NCI-H526 treated with DMSO at 0.1 percent for 48 hours (cell line): ENCODE measurements at regions not wholly inside any gene's neighbourhood (a gene's known extent, or its start where the extent isn't known, plus 50 kb on each side); places are given as distances from the start of the nearest gene placed in this dataset.
A peak's percentile ranks its signal among the peaks of the same experiment; 100 is the strongest.

Source experiments
- DNase-seq: peaks from one replicate; lab custom pipeline; 2025; lab: John Stamatoyannopoulos, UW

DNA sequence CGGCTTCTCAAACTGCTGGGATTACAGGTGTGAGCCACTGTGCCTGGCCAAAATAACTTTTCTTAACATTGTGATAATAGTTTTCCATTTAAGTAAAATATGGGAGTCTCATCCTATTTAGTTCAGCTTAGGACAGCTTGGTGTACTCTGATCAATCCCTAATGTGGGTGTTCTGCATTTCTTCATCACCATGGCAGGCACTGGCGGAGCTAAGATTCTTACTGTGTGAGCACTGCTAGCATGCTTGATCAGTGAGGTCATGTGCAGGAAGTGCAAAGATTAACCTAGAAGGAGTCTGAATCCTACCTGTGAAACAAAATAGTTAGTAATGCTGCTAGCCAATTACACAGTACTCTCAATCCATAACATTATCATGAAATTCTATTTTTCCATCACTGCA is 1684.2 kb upstream of the SLC10A2 start:
- no peak for DNase-seq

DNA sequence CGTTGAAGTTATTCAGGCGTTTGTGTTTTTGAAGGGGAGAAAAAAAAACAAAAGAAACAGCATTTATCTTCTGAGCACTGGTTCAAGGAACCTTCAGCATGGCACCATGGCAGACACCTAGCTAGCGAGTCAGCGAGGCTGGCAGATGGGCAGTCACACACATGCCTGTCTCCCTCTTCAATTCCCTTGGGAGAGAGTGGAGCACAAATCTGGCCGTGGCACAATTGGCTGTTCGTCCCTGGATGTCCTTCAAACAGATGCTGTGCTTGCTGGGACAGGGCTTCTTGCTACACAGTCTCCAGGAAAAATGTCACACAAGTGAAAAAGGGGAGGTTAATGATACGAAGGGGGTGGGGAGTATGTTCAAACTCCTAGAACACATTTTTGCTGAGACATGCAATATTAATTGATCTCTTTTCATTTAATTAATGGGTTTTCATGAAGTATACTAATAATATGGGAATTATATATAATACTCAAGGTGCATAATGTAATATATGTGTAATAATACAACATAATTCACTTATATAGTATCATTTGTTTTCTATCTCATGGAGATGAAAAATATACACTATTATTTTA is 1674.5 kb upstream of the SLC10A2 start:
- DNase-seq, result no peak

DNA sequence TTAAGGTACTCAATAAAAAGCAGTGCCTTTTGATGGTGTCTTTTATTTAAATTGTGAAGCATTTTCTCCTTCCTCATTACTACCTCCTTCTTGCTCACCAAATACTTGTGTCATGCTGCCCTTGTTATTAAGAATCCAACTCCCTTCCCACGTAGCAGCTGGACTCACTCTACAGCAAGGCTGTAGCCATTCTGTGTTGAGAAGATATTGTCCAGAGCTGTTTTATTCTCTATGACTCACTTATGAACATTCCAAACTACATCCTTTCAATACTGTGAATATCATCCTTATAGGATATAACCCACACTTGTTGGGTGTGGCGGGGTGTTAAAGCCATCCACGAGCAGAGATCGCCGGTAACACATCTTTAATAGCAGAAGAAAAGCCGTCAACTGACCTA is 1671.5 kb upstream of the SLC10A2 start:
- no peak for DNase-seq

DNA sequence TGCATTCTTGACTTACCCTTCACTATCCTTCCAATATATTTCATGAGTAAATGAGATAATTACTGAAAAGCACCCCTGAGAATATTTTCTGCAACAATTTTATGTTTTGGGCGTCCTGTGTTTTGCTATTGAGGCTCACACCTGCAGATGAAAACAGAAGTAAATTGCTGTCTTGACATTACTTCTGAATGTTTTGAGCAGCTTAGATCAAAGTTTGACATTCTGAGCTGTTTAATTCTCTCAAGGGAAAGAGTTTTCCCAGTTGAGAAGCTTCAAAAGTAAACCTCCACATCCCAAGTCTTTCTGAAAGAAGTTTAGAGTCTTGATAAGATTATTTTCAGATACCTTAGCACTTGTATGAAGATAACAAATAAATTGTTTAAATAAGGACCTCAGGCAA is 1667.2 kb upstream of the SLC10A2 start:
- no peak for DNase-seq

DNA sequence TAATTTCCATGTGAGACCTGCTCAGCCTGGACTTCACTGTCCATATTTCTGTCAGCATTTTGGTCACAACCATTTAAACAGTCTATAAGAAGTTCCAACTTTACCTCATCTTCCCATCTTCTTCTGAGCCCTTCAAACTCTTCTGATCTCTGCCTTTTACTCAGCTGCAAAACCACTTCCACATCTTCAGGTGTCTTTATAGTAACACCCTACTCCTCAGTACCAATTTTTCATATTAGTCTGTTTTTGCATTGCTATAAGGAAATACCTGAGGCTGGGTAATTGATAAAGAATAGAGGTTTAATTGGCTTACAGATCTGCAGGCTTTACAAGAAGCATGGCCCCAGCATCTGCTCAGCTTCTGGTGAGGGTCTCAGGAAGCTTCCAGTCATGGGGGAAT is 1648.9 kb upstream of the SLC10A2 start:
- DNase-seq, result no peak

DNA sequence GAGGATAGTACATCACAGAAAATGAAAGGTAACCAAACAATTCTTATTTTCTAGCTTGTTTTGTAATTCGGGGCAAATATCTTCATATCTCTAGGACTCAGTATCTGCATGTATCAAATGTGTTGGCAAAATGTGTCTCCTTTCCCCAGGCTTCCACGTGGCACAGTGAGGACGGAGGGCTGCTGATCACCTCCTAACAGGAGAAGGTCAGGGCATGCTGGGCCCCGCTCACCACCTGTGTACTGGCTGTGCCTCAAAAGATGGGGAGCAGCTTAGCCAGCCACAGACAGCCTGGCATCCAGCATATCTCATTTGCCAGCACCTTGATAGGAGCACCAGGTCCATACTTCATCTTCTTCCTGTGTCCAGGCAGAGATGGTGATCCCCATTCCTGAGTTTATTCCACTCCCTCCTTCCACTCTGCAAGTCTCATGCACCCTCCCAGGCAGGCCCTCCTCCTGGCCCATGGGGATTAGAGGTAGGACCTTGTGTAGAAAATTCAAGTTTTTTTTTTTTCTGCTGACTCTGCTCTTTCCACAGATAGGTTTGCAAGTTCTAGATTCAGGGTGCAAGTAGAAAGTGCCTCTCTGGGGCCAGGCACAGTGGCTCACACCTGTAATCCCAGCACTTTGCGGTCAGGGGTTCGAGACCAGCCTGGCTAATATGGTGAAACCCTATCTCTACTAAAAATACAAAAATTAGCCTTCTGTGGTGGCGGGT is 1639.0 kb upstream of the SLC10A2 start:
- no peak for DNase-seq

DNA sequence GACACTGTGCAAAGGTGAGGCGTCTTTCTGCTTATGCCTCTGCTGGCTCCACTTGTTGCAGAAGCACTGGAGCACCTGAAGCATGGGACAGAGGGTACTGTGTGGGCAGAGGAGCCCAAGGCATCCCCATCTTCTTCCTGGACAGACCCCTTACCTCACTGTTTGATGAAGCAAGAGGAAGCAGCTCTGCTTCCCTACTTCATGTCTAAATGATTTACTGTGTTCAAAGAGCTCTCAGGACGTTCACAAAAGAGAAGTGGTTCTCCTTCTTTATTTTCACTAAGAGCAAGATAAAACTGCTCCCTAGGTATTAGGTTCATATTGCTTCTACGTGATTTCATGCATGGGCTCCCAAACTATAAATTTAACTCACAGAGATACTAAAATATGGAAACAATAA is 1635.4 kb upstream of the SLC10A2 start:
- no peak for DNase-seq

DNA sequence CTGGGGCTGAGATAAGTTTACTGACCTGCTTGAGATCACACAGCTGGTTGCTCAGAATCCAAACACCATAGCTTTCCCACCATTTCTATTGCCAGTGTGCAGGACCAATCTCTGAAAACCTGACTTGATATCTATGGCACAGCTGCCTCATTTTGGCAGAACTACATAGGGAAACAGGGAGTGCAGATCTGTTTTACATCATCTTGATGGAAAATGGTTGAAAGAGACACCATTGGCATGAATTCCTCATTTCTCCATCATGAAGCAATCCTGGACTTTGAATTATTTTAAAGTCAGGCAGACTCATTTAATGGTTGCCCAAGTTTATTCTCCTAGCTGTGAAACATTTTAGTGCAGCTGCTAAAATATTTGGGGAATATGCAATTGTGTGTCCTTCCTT is 1628.2 kb upstream of the SLC10A2 start:
- DNase-seq, result no peak

DNA sequence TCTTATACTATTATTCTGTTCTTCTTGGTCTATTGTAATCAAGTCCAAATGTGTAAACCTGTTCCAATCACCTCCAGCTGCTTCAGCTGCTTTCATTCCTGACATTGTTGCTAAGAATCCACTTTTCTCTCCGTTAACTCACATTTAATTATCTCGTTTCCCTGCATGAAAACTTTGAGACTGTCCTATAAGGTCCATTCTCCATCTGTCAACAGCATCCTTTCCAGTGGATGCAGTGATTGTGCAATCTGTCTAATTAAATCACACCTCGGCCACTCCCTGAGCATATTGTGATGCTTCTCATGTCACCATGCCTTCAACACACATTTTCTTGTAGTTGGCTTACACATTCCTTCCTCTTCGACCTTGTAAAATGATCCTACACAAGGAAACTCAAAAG is 1626.9 kb upstream of the SLC10A2 start:
- no peak for DNase-seq

DNA sequence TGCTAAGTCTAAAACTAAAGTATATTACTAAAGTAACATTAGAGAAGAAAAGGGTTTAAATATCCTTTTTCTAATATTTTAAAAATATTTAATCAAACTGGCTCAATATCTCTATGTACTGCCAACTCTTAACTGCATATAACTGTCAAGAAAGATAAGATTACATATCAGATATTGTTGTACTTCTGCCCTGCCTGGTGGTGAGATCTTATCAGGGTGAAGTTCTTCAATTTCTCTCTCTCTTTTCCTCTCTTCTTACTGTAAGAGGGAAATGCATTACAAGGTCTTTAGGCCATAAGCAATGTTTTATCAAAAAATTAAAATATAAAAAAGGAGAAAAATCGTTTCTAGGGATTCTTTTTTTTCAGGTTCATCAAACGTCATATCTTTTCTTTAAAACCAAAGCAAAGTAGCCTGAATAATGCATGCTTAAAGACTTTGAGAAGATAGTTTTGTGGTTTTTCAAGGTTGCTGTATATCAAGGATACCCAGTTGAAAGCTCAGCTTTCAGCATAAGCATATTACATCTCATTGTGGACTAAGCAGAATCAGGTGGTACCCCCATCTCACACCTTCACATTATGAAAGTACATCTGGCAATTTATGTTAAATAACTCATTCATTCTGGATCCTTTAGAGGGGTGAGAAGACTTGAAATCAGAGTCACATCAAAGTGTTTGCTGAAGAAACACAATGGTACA is 1625.7 kb upstream of the SLC10A2 start:
- no peak for DNase-seq

DNA sequence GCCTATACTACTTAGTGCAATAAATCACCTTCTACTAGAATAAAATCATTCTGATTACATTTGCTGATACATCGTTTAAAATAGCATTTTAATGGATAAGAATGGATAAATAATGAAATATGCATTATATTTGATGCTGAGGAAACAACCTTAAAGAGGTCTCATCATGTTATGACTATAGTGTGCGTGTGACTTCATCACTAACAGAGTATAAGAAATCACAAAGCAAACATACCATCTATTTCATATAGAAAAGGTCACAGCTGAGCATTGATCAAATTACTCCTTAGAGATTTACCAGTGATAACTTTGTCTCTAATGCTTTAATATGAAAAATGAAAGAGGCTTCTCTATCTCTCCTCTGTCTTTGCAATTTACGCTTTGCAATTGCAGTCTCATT is 1620.3 kb upstream of the SLC10A2 start:
- DNase-seq, result no peak

DNA sequence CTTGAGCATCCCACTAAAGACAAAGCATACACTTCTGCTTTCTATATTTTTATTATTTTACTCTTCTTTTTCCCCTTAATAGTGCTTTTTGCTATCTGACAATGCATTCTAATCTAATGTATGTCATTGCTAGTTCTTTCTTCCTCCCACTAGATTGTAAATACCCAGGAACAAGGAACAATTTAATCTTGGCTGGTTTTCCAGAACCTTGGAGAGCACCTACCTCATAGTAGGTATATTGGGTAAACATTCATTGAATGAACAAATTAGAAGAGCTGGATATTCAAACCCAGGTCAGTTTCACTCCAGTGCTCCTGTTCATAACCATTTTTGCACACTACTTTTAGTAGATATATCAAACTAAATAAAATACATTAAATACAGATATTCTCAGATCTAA is 1617.6 kb upstream of the SLC10A2 start:
- DNase-seq, result no peak

DNA sequence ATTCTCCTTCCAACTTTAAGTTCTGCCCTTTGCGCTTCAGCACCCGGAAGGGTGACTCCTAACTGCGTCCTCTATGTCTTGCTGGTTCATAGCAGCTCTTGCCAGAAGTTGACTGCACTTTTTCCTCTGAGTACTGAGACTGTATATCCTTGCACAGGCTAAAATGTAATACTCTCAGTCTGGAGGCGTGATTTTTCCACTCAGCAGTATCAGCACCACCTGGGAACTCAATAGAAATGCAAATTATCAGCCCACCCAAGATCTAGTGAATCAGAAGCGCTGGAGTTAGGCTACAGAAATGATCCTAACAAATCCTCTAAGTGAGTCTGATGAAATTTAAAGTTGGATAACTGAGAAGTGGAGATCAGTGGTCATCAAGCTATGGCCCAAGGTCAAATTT is 1611.9 kb upstream of the SLC10A2 start:
- no peak for DNase-seq

DNA sequence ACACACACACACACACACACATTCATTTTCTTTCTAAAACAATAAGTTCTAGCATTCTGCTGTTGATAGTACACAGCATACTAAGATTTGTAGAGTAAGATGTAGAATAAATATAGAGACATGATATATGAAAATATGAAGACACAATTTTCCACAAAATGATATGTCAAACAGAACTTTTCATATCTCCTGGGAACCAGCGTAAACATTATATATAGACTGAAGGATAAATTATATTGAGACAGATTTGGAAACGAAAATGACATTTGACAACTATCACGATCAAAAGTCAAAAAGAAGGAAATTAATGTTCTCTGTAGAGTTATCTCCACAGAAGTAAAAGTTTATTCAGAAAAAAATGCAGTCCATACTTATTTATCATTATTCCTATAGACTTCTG is 1605.7 kb upstream of the SLC10A2 start:
- no peak for DNase-seq

DNA sequence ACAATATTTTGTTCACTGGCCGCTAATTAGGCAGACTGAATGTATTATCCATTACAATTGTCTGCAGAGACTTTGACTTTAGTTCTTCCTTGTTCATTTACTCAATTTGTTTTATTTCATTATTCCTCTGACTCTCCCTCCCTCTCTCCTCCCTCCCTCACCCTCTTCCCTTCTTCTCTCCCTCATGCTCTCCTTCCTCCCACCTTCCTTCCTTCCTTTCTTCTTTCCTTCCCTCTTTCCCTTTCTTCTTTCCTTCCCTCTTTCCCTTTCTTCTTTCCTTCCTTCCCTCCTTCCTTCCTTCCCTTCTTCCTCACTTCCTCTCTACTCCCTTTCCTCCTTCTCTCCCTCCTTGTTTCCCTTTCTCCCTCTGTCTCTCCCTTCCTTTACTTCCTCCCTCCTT is 1591.0 kb upstream of the SLC10A2 start:
- DNase-seq, result no peak

DNA sequence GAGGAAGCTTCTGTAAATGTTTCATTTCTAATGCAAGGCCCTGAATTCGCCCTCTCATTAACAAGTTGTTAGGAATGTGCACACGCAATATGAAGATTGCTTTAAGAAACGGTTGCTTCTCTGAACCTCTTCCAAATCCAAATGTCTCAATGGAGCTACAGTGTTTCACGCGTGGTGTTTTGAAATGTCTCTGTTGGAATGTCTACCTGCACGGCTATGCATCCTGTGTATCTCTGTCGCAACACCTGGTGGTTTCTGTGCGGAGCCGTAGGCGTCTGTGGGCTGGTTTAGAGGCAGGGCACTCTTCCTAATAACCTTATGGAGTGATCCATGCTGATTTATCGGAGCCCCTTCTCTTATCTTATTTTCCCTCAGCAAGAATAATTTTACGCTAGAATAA is 1584.2 kb upstream of the SLC10A2 start:
- DNase-seq, result peak; percentile 71

DNA sequence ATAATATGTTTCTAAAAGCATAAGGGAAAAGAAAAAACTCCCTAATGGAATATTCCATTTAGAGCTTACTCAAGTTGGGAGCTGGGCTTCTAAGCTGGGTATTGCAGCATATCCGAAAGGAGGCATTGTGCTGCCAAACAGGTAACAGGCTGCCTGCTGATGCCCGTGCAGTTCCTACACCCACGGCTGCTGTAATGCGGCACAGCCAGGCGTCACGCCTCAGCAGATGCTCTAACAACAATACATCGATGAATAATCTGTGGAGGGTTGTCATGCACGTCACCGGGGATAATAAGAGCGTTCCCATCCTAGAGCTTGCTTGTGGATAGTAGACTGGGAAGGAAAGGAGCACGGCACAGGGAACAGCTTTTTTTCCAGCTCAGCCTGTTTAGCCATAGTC is 1582.1 kb upstream of the SLC10A2 start:
- DNase-seq, result no peak

DNA sequence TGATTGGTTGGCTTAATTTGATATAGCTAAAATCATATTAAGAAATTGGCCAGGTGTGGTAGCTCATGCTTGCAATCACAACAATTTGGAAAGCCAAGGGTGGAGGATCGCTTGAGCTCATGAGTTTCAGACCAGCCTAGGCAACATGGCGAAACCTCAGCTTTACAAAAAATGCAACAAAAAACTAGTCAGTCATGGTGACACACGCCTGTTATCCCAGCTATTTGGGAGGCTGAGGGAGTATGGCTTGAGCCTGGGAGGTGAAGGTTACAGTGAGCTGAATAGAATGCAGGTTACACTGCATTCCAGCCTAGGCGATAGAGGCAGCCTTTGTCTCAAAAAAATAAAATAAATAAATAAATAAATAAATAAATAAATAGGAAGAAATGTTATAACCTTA is 1579.6 kb upstream of the SLC10A2 start:
- no peak for DNase-seq

DNA sequence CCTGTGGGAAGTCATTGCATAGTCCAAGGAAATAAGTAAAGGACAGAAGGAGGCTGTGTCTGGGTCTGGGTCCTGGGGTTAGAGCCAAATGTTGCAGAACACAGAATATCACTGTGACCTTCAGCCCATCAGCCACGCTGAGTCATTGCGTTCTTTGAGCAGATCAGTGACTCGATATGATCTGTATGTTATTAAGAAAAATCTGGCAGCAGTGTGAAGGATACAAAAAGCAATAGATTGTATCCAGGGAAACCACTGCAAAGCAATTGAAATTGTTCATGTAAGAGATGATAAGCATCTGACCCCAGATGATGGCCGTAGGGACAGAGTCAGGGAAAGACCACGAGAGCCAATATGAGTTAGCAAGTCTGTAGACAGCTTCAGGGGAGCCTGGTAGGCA is 1575.1 kb upstream of the SLC10A2 start:
- DNase-seq, result no peak

DNA sequence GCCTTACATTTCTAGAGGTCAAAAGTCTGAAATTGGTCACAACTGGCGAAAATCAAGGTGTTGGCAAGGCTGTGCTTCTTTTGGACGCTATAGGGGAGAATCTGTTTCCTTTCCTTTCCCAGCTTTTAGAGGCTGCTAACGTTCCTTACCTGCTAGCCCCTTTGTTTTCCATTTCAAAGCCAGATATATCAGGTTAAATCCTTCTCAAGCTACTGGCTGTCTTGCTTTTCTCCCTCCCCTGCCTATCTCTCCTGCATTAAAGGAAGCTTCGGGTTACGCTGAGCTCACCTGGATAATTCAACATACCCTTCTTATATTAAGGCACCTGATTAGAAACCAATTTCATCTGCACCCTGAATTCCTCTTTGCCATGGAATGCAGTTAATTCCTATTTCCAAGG is 1569.7 kb upstream of the SLC10A2 start:
- no peak for DNase-seq

DNA sequence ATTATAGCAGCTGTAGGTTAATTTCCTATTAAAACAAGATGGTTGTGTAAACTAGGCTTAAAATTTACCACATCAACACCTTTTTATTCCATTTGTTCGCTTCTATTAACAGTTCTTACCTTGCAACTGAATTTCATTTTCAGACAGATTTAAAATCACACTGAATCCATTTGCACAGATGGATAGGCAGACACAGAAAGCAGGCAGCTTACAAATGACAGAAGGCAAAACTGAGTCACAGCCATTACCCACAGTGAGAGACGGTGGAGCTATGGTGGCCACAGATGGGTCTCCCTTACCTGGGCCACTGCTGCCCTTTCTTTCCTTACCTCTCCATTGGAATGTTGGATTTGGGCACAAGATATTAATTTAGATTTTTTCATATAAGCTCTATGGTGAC is 1567.8 kb upstream of the SLC10A2 start:
- peak; percentile 47 for DNase-seq

DNA sequence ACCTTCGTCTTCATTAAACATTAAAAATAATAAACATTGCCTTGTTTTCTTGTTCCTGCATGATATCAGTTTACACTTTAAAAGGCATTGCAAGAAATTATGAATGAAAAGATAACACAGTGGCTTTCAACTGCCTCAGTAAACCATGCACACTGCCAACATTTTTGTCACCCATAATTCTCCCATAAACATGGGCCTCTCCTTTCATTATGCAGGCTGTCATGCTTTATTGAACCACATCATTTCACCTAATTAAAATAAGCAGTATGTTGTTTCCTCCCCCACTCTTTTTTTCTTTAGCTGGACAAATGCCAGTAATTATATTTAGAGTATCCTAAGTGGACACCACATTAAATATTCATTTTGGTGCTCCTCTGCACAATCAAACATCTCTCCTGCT is 1566.5 kb upstream of the SLC10A2 start:
- DNase-seq, result peak; percentile 87

DNA sequence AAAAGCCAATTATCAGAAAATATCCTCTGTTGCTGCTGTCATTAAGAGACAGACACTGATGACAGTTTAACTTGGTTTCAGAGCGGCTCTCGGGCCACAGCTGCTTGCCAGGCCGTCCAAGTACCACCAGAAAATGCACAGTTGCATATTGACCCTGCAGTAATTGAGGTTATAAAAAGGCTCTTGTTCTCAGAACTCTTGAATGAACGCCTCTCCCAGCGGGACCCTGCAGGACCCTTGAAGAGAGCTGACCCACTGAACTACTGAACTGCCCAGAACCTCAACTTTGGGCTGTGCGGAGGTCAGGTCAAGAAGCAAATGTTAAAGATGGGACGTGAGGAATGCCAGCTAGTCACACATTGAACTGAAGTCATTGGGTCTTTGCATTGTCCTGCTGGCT is 1559.0 kb upstream of the SLC10A2 start:
- DNase-seq, result no peak

DNA sequence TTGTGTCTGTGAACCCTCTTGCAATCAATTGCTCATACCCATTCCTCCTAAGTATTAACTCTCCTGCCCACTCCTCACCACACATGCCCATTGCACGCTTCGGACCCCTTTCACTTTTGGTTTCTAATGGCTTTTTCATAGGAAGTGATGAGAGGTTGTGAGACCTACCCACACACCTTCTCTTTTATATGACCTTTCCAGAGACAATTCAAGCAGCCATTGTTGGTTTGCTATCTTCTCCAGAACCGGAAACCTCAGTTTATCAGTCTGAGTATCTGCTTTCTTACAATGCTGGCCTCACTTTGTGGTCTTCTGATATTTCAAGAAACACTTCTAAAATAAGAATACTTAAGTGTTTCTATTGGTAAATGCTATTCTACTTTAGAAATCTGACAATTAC is 1550.8 kb upstream of the SLC10A2 start:
- DNase-seq, result no peak
